ENCODE measurements at regions not wholly inside any gene's neighbourhood (a gene's known extent, or its start where the extent isn't known, plus 50 kb on each side); places are given as distances from the start of the nearest gene placed in this dataset.
"Not testable (repeated sequence)": the region's sequence is repeated elsewhere in the genome, so short reads cannot be mapped to it uniquely, and the experiment has no call there.

GRCh38 chr2:132337844-132338243 lies 78.8 kb upstream of the GPR39 start:
- H3K36me3 Mint-ChIP-seq (ENCODE audit: unreplicated experiment); DNase-seq; H3K27ac Mint-ChIP-seq (ENCODE audit: unreplicated experiment); H3K27me3 Mint-ChIP-seq (ENCODE audit: unreplicated experiment); H3K9me3 Mint-ChIP-seq (ENCODE audit: unreplicated experiment); H3K4me3 Mint-ChIP-seq (ENCODE audit: unreplicated experiment); H3K4me1 Mint-ChIP-seq (ENCODE audit: low read depth, unreplicated experiment): not testable (repeated sequence)

- not testable (repeated sequence) for H3K36me3 Mint-ChIP-seq (ENCODE audit: unreplicated experiment); H3K9me3 Mint-ChIP-seq (ENCODE audit: unreplicated experiment); H3K27me3 Mint-ChIP-seq (ENCODE audit: unreplicated experiment); H3K4me1 Mint-ChIP-seq (ENCODE audit: low read depth, unreplicated experiment)
- DNase-seq: peak; percentile 83
- peak overlapping the region; percentile 82 for H3K4me3 Mint-ChIP-seq (ENCODE audit: unreplicated experiment)
- peak overlapping the region; percentile 64 for H3K27ac Mint-ChIP-seq (ENCODE audit: unreplicated experiment)
These were observed 69.4 kb upstream of the GPR39 start for GRCh38 chr2:132347041-132347780.

GRCh38 chr2:132349092-132349687 lies 67.4 kb upstream of the GPR39 start:
- H3K27ac Mint-ChIP-seq (ENCODE audit: unreplicated experiment); H3K4me1 Mint-ChIP-seq (ENCODE audit: low read depth, unreplicated experiment); H3K36me3 Mint-ChIP-seq (ENCODE audit: unreplicated experiment); H3K9me3 Mint-ChIP-seq (ENCODE audit: unreplicated experiment); H3K4me3 Mint-ChIP-seq (ENCODE audit: unreplicated experiment); H3K27me3 Mint-ChIP-seq (ENCODE audit: unreplicated experiment): not testable (repeated sequence)
- DNase-seq: peak; percentile 38
- peak; percentile 73 for TF ChIP-seq CTCF (IDR thresholded peaks at IDR 0.05; ENCODE audit: partially characterized antibody, unreplicated experiment)

GRCh38 chr2:132351668-132352067 lies 64.9 kb upstream of the GPR39 start:
- H3K27me3 Mint-ChIP-seq (ENCODE audit: unreplicated experiment); H3K27ac Mint-ChIP-seq (ENCODE audit: unreplicated experiment); H3K9me3 Mint-ChIP-seq (ENCODE audit: unreplicated experiment); H3K4me1 Mint-ChIP-seq (ENCODE audit: low read depth, unreplicated experiment); H3K36me3 Mint-ChIP-seq (ENCODE audit: unreplicated experiment); DNase-seq: not testable (repeated sequence)
- H3K4me3 Mint-ChIP-seq (ENCODE audit: unreplicated experiment): peak overlapping the region; percentile 65

- H3K27me3 Mint-ChIP-seq (ENCODE audit: unreplicated experiment); H3K9me3 Mint-ChIP-seq (ENCODE audit: unreplicated experiment); H3K4me1 Mint-ChIP-seq (ENCODE audit: low read depth, unreplicated experiment); H3K27ac Mint-ChIP-seq (ENCODE audit: unreplicated experiment); H3K36me3 Mint-ChIP-seq (ENCODE audit: unreplicated experiment): not testable (repeated sequence)
- peak; percentile 82 for DNase-seq
- H3K4me3 Mint-ChIP-seq (ENCODE audit: unreplicated experiment): peak overlapping the region; percentile 65
These were observed 64.1 kb upstream of the GPR39 start for GRCh38 chr2:132352481-132353001.

- not testable (repeated sequence) for H3K9me3 Mint-ChIP-seq (ENCODE audit: unreplicated experiment); H3K27me3 Mint-ChIP-seq (ENCODE audit: unreplicated experiment); H3K36me3 Mint-ChIP-seq (ENCODE audit: unreplicated experiment); H3K4me1 Mint-ChIP-seq (ENCODE audit: low read depth, unreplicated experiment)
- DNase-seq: peak; percentile 80
- peak overlapping the region; percentile 43 for H3K27ac Mint-ChIP-seq (ENCODE audit: unreplicated experiment)
- H3K4me3 Mint-ChIP-seq (ENCODE audit: unreplicated experiment): peak overlapping the region; percentile 75
These were observed 63.2 kb upstream of the GPR39 start for GRCh38 chr2:132353380-132353779.

GRCh38 chr2:132360964-132361363 lies 55.6 kb upstream of the GPR39 start:
- H3K4me3 Mint-ChIP-seq (ENCODE audit: unreplicated experiment); H3K27me3 Mint-ChIP-seq (ENCODE audit: unreplicated experiment); H3K9me3 Mint-ChIP-seq (ENCODE audit: unreplicated experiment); H3K4me1 Mint-ChIP-seq (ENCODE audit: low read depth, unreplicated experiment); H3K27ac Mint-ChIP-seq (ENCODE audit: unreplicated experiment); DNase-seq: not testable (repeated sequence)
- peaks cover 15% of the 10 kb centered on the region for H3K36me3 Mint-ChIP-seq (ENCODE audit: unreplicated experiment)

GRCh38 chr2:132361498-132361897 lies 55.1 kb upstream of the GPR39 start:
- not testable (repeated sequence) for H3K4me3 Mint-ChIP-seq (ENCODE audit: unreplicated experiment); DNase-seq; H3K9me3 Mint-ChIP-seq (ENCODE audit: unreplicated experiment); H3K4me1 Mint-ChIP-seq (ENCODE audit: low read depth, unreplicated experiment); H3K27me3 Mint-ChIP-seq (ENCODE audit: unreplicated experiment); H3K27ac Mint-ChIP-seq (ENCODE audit: unreplicated experiment)
- H3K36me3 Mint-ChIP-seq (ENCODE audit: unreplicated experiment): peaks cover 15% of the 10 kb centered on the region

- peaks cover 15% of the 10 kb centered on the region for H3K36me3 Mint-ChIP-seq (ENCODE audit: unreplicated experiment)
- H3K4me3 Mint-ChIP-seq (ENCODE audit: unreplicated experiment): not testable (repeated sequence)
These were observed 53.3 kb upstream of the GPR39 start for GRCh38 chr2:132363352-132363751.

GRCh38 chr2:132365963-132366362 lies 50.6 kb upstream of the GPR39 start:
- H3K27me3 Mint-ChIP-seq (ENCODE audit: unreplicated experiment); H3K4me3 Mint-ChIP-seq (ENCODE audit: unreplicated experiment); H3K4me1 Mint-ChIP-seq (ENCODE audit: low read depth, unreplicated experiment); H3K9me3 Mint-ChIP-seq (ENCODE audit: unreplicated experiment); H3K27ac Mint-ChIP-seq (ENCODE audit: unreplicated experiment); DNase-seq: not testable (repeated sequence)
- H3K36me3 Mint-ChIP-seq (ENCODE audit: unreplicated experiment): peaks cover 16% of the 10 kb centered on the region

More at GRCh38 chr2:132363352-132363751, 53.3 kb upstream of the GPR39 start:
- H3K27me3 Mint-ChIP-seq (ENCODE audit: unreplicated experiment); H3K9me3 Mint-ChIP-seq (ENCODE audit: unreplicated experiment); DNase-seq; H3K4me1 Mint-ChIP-seq (ENCODE audit: low read depth, unreplicated experiment); H3K27ac Mint-ChIP-seq (ENCODE audit: unreplicated experiment): not testable (repeated sequence)

Measured in glutamatergic neuron (in vitro differentiated cells).